ENCODE measurements at regions not wholly inside any gene's neighbourhood (a gene's known extent, or its start where the extent isn't known, plus 50 kb on each side); places are given as distances from the start of the nearest gene placed in this dataset.

DNA sequence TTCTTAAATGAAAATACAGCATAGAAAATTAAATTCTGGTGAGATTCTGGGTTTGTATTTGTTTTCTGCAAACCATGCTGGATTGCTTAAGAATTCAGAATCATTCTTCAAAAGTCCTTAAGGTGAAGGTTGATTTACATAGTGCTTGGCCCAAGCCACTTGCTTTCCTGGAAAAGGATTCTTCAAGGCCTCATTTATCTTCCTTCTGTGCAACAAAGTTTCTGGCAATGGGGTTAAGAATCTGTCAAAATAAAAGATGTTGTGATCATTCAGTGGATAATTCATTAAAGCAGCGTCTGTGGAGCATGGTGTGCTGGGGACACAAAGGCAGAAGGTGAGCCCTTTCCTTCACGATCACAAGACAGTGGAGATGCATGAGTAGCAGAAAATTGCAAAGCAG lies 351.9 kb downstream of the GALR1 start:
- in situ Hi-C loops (cut with HindIII; ENCODE audit: low pct_unique_long_range_greater_than_20kb, low sequenced_read_pairs): no loop called here
- no peak for DNase-seq (ENCODE audit: low read depth in 1 of 2, low spot score in 1 of 2)
- TF ChIP-seq JUND (IDR thresholded peaks at IDR 0.05; ENCODE audit: low read depth): no peak

DNA sequence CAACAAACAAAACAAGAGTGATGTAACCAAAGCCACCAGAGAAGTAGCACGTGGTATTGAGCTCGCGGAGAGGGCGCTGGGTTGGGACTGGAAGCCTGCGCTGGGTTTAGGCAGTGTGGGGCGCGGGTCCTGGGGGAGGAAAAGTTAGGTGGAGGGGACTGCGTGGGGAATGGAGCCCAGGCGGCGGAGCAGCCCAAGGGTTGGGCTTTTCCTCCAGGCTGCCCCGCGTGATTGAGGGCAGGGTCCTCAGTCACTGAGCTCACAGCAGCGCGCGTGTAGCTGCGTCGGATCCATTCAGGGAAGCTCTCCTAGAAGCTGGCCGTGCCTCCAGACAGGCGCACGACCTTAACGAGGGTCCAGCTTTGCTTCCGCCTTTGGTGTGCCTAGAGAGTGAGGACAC lies 357.4 kb downstream of the GALR1 start:
- DNase-seq (ENCODE audit: low read depth in 1 of 2, low spot score in 1 of 2): no peak
- no peak for TF ChIP-seq JUND (IDR thresholded peaks at IDR 0.05; ENCODE audit: low read depth)
- in situ Hi-C loops (cut with HindIII; ENCODE audit: low pct_unique_long_range_greater_than_20kb, low sequenced_read_pairs): no loop called here

DNA sequence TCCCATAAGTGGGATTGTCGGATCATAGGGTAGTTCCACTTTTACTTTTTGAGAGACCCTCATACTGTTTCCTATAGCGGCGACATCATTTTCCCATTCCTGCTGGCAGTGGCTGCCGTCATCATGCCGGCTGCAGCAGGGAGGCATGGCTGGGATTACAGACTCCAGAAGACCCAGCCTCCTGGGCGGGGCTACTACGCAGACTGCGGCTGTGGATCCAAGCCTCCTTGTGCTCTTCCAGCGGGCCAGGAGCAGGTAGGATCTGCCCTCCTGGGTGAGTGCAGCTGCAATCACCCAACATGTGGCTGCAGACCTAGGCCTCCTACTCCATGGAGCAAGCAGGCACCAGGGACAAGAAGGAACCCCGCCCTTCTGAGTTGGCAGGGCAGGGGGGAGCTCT lies 359.2 kb downstream of the GALR1 start:
- no peak for DNase-seq (ENCODE audit: low read depth in 1 of 2, low spot score in 1 of 2)
- TF ChIP-seq JUND (IDR thresholded peaks at IDR 0.05; ENCODE audit: low read depth): no peak
- in situ Hi-C loops (cut with HindIII; ENCODE audit: low pct_unique_long_range_greater_than_20kb, low sequenced_read_pairs): no loop called here

DNA sequence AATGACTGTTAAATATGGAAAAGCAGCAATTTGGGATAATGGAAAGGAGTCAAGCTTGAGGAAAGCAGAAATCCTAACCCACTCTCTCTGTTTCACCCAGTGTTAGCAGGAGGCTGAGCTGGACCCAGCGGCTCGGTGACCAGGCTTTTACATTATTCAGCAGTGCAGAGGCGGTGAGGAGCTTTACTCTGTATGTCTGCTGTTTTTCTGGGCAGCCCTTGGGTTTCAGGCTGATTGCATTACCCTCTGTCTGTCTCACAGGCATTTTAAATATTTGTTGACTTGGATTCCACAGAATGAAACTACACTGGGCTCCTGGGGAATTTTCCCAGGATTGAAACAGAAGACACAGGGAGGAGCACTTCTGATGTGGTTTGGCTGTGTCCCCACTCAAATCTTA lies 368.0 kb downstream of the GALR1 start:
- in situ Hi-C loops (cut with HindIII; ENCODE audit: low pct_unique_long_range_greater_than_20kb, low sequenced_read_pairs): no loop called here
- TF ChIP-seq JUND (IDR thresholded peaks at IDR 0.05; ENCODE audit: low read depth): no peak
- DNase-seq (ENCODE audit: low read depth in 1 of 2, low spot score in 1 of 2): no peak

DNA sequence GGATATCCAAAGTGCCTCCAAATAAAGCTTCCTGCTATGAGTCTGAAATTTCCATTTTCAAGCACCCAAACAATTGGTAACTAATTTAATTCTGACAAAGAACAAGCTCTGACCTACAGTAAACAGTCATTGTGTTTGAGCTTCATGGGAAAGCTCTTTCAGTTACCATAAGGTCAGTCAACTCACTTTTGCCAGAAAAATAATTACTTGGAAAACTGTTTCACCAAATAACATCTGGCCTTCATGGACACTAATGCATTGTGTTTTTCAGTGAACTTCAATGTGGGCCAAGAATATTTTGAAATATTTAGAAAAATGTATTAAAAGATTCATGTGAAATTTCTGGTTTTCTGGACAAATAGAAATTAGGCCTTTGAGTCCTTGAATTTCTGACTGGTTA lies 369.9 kb downstream of the GALR1 start:
- no peak for DNase-seq (ENCODE audit: low read depth in 1 of 2, low spot score in 1 of 2)
- no peak for TF ChIP-seq JUND (IDR thresholded peaks at IDR 0.05; ENCODE audit: low read depth)
- in situ Hi-C loops (cut with HindIII; ENCODE audit: low pct_unique_long_range_greater_than_20kb, low sequenced_read_pairs): no loop called here

DNA sequence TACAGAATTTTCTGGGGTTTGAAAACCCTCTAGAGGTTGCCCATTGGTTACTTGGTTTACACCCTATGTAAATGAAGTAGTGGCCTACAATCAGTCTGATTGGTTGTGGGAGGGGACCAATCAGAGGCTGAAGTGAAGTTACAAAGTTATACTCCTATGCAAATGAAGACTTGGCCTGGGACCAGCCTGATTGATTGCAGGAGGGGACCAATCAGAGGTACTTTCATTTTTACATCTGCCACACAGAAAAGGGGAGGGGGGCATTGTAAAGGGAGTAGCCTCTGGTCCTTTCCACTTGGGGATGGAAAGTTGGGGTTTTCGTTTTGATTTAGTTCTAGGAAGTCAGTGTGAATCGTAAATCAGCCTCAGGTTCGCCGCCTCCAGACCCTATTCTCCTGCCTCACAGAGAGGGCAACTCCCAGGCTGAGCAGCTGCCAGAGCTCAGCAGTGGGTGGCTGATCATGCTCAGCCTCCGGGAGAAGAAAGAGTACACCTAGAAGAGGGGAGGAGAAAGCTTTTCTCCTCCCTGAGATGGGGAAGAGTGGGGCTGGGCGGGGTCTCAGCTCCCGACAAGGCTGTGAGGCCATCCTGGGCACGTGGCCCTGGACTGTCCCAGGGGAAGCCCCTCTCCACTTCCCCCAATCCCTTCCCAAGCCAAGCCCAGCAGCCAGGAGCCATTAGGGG lies 372.5 kb downstream of the GALR1 start:
- in situ Hi-C loops (cut with HindIII; ENCODE audit: low pct_unique_long_range_greater_than_20kb, low sequenced_read_pairs): no loop called here
- TF ChIP-seq JUND (IDR thresholded peaks at IDR 0.05; ENCODE audit: low read depth): no peak
- peak; percentile 11 to 82 for DNase-seq (ENCODE audit: low read depth in 1 of 2, low spot score in 1 of 2)

DNA sequence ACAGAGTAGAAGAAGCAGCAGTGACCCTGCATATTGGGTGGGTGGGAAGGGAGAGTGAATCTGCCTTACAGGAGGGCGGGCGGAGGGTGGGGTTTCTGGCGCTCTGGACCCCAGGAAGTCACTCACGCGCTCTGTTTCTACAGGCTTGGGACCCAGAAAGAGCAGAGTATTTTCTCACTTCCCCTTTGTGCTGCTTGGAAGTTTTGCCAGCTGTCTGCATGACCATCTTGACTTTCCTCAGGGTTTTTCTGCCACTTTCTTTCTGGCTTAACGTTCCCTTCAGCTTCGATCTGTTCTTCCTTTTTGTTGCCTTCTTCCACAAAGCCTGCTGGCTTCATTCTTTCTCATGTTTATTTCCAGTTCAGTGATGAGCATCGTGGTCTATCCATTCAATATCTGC lies 383.1 kb downstream of the GALR1 start:
- in situ Hi-C loops (cut with HindIII; ENCODE audit: low pct_unique_long_range_greater_than_20kb, low sequenced_read_pairs): no loop called here
- no peak for DNase-seq (ENCODE audit: low read depth in 1 of 2, low spot score in 1 of 2)
- TF ChIP-seq JUND (IDR thresholded peaks at IDR 0.05; ENCODE audit: low read depth): no peak

DNA sequence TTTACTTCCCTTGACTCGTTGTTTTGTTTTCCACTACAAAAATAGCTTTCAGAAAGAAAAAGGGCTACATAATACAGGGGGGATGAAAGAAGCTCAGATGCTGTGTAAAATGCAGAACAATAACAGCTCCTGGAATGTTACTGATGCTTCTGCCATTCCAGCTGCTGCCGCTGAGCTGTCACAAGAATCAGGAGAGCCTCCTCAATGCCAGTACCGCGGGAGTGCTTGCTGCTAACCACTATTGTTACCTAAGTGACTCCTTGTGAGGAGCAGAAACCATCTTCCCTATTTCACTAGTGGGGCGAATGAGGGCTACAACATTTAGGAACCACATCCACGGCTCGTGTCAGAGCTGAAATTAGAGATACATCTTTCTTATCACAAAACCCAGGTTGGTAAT lies 384.8 kb downstream of the GALR1 start:
- DNase-seq (ENCODE audit: low read depth in 1 of 2, low spot score in 1 of 2): no peak
- in situ Hi-C loops (cut with HindIII; ENCODE audit: low pct_unique_long_range_greater_than_20kb, low sequenced_read_pairs): no loop called here
- no peak for TF ChIP-seq JUND (IDR thresholded peaks at IDR 0.05; ENCODE audit: low read depth)

DNA sequence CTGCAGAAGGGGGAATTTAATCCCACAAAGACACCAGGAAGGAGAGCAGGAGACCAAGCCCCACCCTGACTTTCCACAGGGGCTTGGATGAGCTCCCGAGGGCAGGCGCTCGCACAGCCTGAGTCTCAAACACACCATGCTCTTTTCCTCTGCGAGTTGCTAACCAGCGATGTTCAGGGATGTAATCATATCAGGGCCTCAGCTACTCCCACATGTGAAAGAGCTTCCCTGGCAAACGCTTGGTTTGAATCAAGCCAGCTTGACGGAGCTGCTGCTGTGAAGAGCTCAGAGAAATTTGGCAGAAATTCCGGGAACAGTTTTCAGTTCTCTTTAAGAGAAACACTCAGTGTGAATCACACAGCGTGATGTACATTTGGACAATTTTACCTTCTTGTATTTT lies 385.8 kb downstream of the GALR1 start:
- no peak for DNase-seq (ENCODE audit: low read depth in 1 of 2, low spot score in 1 of 2)
- TF ChIP-seq JUND (IDR thresholded peaks at IDR 0.05; ENCODE audit: low read depth): no peak
- in situ Hi-C loops (cut with HindIII; ENCODE audit: low pct_unique_long_range_greater_than_20kb, low sequenced_read_pairs): no loop called here

DNA sequence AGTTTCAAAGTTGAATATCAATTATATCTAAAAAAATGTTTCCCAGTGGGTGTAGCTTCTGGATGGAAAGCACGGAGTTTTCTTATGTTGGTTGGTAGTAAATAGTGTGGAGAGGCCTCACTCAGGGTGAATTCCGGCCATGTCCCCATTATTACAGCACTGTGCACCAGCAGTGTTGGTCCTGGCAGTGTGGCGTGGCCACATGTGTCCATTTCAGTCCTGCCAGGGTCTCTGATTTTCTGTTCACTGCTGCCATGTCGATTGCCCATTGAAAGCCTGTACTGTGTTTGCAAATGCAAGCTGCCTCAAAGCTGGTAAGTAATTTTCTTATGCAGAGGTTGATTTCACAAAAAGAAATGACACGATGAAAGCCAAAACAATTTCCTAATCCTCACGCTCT lies 386.2 kb downstream of the GALR1 start:
- no peak for TF ChIP-seq JUND (IDR thresholded peaks at IDR 0.05; ENCODE audit: low read depth)
- DNase-seq (ENCODE audit: low read depth in 1 of 2, low spot score in 1 of 2): no peak
- in situ Hi-C loops (cut with HindIII; ENCODE audit: low pct_unique_long_range_greater_than_20kb, low sequenced_read_pairs): no loop called here

DNA sequence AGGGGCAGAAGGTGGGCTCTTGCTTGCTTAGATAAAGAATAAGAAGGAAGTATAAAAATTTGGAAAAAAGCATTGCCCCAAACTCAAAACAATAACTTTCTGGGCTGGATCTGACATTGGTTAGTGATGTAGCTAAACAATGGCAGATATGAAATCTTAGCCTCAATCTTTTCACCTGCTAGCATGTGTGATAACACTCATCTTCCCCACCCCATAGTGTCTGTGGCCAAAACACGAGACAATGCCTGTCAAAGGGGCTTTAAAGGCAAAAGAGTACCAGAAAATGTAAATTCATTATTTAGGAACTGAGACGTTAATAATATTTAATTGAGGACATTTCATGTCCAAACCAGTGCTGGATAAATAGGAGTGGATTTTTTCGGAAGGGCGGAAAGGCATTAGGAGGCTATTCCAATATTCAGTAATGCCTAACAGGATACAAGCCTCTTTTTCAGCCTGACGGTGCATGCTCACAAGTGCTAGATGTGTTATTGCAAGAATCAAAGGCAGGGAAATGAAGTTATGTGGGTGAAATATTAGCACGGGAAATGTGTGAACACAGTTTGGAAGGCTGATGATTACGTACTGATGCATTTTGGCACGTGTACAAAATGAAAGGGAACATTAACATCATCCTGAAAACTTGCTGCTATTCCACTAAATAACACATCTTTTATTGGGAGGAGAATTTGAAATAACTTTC lies 395.7 kb downstream of the GALR1 start:
- DNase-seq (ENCODE audit: low read depth in 1 of 2, low spot score in 1 of 2): no peak
- in situ Hi-C loops (cut with HindIII; ENCODE audit: low pct_unique_long_range_greater_than_20kb, low sequenced_read_pairs): no loop called here
- no peak for TF ChIP-seq JUND (IDR thresholded peaks at IDR 0.05; ENCODE audit: low read depth)

DNA sequence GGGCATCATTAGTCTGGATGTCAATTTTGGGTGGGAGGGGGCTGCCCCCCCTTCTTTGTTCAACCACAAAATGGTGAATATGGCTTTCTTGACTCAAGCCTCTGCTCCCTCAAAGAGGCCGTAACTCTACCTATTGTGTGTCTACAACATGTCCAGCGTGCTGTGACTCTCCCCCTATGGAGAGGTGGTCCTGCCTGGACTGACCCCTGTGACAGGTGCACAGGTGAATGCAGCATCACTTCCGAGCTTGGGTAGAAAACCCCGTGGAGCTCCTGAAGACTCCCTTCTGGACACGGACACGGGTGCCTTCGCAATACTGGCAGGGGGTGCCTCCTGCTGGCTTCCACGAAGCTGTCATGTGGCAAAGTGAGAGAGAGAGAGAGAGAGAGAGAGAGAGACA lies 397.8 kb downstream of the GALR1 start:
- TF ChIP-seq JUND (IDR thresholded peaks at IDR 0.05; ENCODE audit: low read depth): no peak
- in situ Hi-C loops (cut with HindIII; ENCODE audit: low pct_unique_long_range_greater_than_20kb, low sequenced_read_pairs): no loop called here
- DNase-seq (ENCODE audit: low read depth in 1 of 2, low spot score in 1 of 2): no peak

DNA sequence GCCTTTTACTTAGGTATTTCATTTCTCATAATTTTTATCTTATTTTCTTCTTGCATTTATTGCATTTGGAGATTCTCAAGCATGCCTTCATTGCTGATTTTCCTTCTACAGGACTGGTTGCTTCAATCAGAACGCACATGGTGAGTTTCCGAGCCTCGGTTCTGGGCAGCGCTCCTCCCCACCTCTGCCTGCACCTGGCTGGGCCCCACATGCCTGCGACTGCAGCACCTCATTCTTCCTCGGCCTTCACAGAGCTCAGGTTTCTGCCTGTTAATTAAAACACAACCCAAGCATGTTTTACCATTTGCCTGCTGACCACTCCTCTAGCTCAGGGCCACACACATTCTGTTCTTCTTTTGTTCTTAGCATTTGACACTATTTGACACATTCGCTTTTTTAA lies 398.8 kb downstream of the GALR1 start:
- in situ Hi-C loops (cut with HindIII; ENCODE audit: low pct_unique_long_range_greater_than_20kb, low sequenced_read_pairs): no loop called here
- TF ChIP-seq JUND (IDR thresholded peaks at IDR 0.05; ENCODE audit: low read depth): no peak
- DNase-seq (ENCODE audit: low read depth in 1 of 2, low spot score in 1 of 2): no peak

All from T47D (cell line).